Lower leg skin (tissue), 3 donors: ENCODE measurements at regions not wholly inside any gene's neighbourhood (a gene's known extent, or its start where the extent isn't known, plus 50 kb on each side); places are given as distances from the start of the nearest gene placed in this dataset.

Source experiments
- CTCF ChIP-seq, 3 donors: fragments of 450-650 bp; IDR thresholded peaks; one replicate each; pipeline ENCODE4 v1.5.1; 2016; ENCODE audit warnings: antibody characterized with exemption in 3 of 3, mild to moderate bottlenecking in 3 of 3, moderate library complexity in 2 of 3
- POLR2A ChIP-seq, 2 donors: fragments of 450-650 bp; IDR thresholded peaks; one replicate each; pipeline ENCODE4 v1.6.1; 2016 to 2017; ENCODE audit warnings: antibody characterized with exemption in 2 of 2, mild to moderate bottlenecking in 1 of 2, moderate library complexity in 1 of 2

GRCh38 chr4:81960961-81961360, 412.8 kb downstream of the HNRNPD start:
- no peak for TF ChIP-seq CTCF (IDR thresholded peaks at IDR 0.05)
- no peak for TF ChIP-seq POLR2A (IDR thresholded peaks at IDR 0.05)
